PC-3 (cell line): ENCODE measurements at regions not wholly inside any gene's neighbourhood (a gene's known extent, or its start where the extent isn't known, plus 50 kb on each side); places are given as distances from the start of the nearest gene placed in this dataset.
A peak's percentile ranks its signal among the peaks of the same experiment; 100 is the strongest.

Experiments
- ATAC-seq: fragments of 200-7000 bp; cut with Tn5 transposase; 2 replicates; pipeline ENCODE4 v1.9.1; 2020; ENCODE audit warnings: mild to moderate bottlenecking, moderate library complexity
- BruUV-seq: library from RNA; stranded (reverse); fragments of 400-500 nt; replicated peaks from 2 replicates; lab custom pipeline; 2021; lab: Mats Ljungman, UMichigan
- CTCF ChIA-PET: fragments of 300-600 bp; sonication (Branson Sonifier 250); formaldehyde crosslinking; loops from one replicate; lab custom pipeline; 2022; ENCODE audit warnings: antibody characterized with exemption; lab: Charles Lee
- POLR2A ChIA-PET: fragments of 300-600 bp; sonication (Branson Sonifier 250); formaldehyde crosslinking; loops from one replicate; lab custom pipeline; 2022; ENCODE audit warnings: antibody characterized with exemption; ENCODE audit not compliant: unreplicated experiment; lab: Charles Lee
- DNase-seq: peaks from one replicate; pipeline ENCODE4 v3.0.0-alpha.2; 2015
- H2AFZ ChIP-seq: fragments of 300-600 bp; sonication (generic); 2 replicates; pipeline ENCODE4 v1.6.0; 2016; ENCODE audit warnings: antibody characterized with exemption, low read length
- H3F3A ChIP-seq: fragments of 300-600 bp; sonication (generic); one replicate; pipeline ENCODE4 v1.6.0; 2017; ENCODE audit warnings: antibody characterized with exemption, low read length, control low read depth, mild to moderate bottlenecking; ENCODE audit not compliant: unreplicated experiment
- H3K27ac ChIP-seq: fragments of 300-600 bp; sonication (generic); 2 replicates; pipeline ENCODE4 v1.5.1; 2016; ENCODE audit warnings: mild to moderate bottlenecking, low read length
- H3K27me3 ChIP-seq: fragments of 300-600 bp; sonication (generic); 2 replicates; pipeline ENCODE4 v1.6.1; 2016; ENCODE audit warnings: low read length, mixed read lengths
- H3K36me3 ChIP-seq: fragments of 300-600 bp; sonication (generic); 2 replicates; pipeline ENCODE4 v1.6.1; 2016; ENCODE audit warnings: low read depth, mixed run types, low read length, mixed read lengths
- H3K4me1 ChIP-seq: fragments of 300-600 bp; sonication (generic); 2 replicates; pipeline ENCODE4 v1.5.1; 2016; ENCODE audit warnings: low read length; ENCODE audit not compliant: insufficient read depth
- H3K4me2 ChIP-seq: fragments of 300-600 bp; sonication (generic); 2 replicates; pipeline ENCODE4 v1.6.0; 2016; ENCODE audit warnings: low read length
- H3K4me3 ChIP-seq: fragments of 300-600 bp; sonication (generic); 2 replicates; pipeline ENCODE4 v1.5.1; 2016; ENCODE audit warnings: mild to moderate bottlenecking, low read length, mixed read lengths
- H3K79me2 ChIP-seq: fragments of 300-600 bp; sonication (generic); 2 replicates; pipeline ENCODE4 v1.6.1; 2017; ENCODE audit warnings: low read length, mixed read lengths
- H3K9ac ChIP-seq: fragments of 300-600 bp; sonication (generic); 2 replicates; pipeline ENCODE4 v1.6.0; 2016; ENCODE audit warnings: mild to moderate bottlenecking, low read length
- H3K9me2 ChIP-seq: fragments of 300-600 bp; sonication (generic); replicated peaks from 2 replicates; pipeline ENCODE4 v1.6.1; 2016; ENCODE audit warnings: mixed run types, low read length, mixed read lengths
- H3K9me3 ChIP-seq: fragments of 300-600 bp; sonication (generic); 2 replicates; pipeline ENCODE4 v1.6.1; 2016; ENCODE audit warnings: low read length, mixed read lengths
- H4K20me1 ChIP-seq: fragments of 300-600 bp; sonication (generic); 2 replicates; pipeline ENCODE4 v1.6.1; 2016; ENCODE audit warnings: low read length, mixed read lengths
- EZH2 ChIP-seq: fragments of 300-600 bp; sonication (generic); IDR thresholded peaks from one replicate; pipeline ENCODE4 v1.6.1; 2017; ENCODE audit warnings: antibody characterized with exemption, mild to moderate bottlenecking, low read length; ENCODE audit not compliant: unreplicated experiment
- EZH2phosphoT487 ChIP-seq: fragments of 300-600 bp; sonication (generic); IDR thresholded peaks from 2 replicates; pipeline ENCODE4 v1.6.1; 2018; ENCODE audit warnings: mild to moderate bottlenecking, antibody characterized with exemption, low read length, borderline replicate concordance
- intact Hi-C: fragments of 100-400 bp; cut with micrococcal nuclease; formaldehyde crosslinking; loops from 2 replicates; pipeline ENCODE4 v1.9.0; 2023
- TF ChIP-seq, protein P1 (sequence below): fragments of 300-600 bp; sonication (generic); conservative IDR thresholded peaks from 2 replicates; pipeline ENCODE4 v1.5.1; 2017; ENCODE audit warnings: antibody characterized with exemption, low read depth, mild to moderate bottlenecking, low read length

DNA sequence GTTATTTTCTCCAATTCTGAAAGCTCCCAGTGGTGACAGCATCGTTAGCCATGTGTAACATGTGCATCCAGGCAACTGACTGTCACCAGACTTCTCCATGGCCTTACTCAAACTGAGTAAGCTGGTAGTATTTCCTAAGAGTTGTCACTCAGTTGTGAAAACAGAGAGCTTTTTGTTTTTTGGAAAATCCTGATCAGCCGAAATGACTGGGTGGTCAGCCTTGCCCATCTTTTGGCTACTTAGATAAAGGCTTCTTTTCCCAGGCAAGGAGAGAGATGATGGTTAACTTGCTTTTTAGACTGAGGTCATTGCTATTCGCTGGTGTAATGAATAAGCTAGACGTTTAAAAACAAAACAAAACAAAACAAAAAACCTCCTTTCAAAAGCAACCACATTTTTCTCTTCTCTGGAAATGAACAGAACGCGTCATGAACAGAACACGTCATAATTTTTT lies 159.5 kb upstream of the KLF14 start:
- Histone ChIP-seq H3K4me3 (no peak overlapping the region), H4K20me1 (peaks cover 30% of the 10 kb centered on the region), H3F3A (peaks cover 34% of the 10 kb centered on the region), H3K4me1 (peaks cover 86% of the 10 kb centered on the region), H3K9me3 (no peaks in the 10 kb centered on the region), H3K9ac (no peak overlapping the region), H2AFZ (no peak overlapping the region), H3K36me3 (peaks cover 65% of the 10 kb centered on the region), H3K9me2 (no peaks in the 10 kb centered on the region), H3K4me2 (peak overlapping the region; percentile 45), H3K27me3 (no peaks in the 10 kb centered on the region), H3K27ac (peak overlapping the region; percentile 92), H3K79me2 (peaks cover 96% of the 10 kb centered on the region)
- ChIA-PET POLR2A (interaction anchor here (0.6 kb wide), 1 partner anchor 20 kb away, joined by 6 read pairs; no protein-coding TSS in a partner anchor), CTCF (interaction anchor here (0.6 kb wide), 1 partner anchor 20 kb away, joined by 5 read pairs; no protein-coding TSS in a partner anchor)
- DNase-seq (no peak), ATAC-seq (no peak)
- TF ChIP-seq, protein P1, sequence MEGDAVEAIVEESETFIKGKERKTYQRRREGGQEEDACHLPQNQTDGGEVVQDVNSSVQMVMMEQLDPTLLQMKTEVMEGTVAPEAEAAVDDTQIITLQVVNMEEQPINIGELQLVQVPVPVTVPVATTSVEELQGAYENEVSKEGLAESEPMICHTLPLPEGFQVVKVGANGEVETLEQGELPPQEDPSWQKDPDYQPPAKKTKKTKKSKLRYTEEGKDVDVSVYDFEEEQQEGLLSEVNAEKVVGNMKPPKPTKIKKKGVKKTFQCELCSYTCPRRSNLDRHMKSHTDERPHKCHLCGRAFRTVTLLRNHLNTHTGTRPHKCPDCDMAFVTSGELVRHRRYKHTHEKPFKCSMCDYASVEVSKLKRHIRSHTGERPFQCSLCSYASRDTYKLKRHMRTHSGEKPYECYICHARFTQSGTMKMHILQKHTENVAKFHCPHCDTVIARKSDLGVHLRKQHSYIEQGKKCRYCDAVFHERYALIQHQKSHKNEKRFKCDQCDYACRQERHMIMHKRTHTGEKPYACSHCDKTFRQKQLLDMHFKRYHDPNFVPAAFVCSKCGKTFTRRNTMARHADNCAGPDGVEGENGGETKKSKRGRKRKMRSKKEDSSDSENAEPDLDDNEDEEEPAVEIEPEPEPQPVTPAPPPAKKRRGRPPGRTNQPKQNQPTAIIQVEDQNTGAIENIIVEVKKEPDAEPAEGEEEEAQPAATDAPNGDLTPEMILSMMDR, result no peak
- TF ChIP-seq EZH2 (no peak), EZH2phosphoT487 (no peak)
- intact Hi-C loops, result loop anchor here (5.0 kb wide), 1 partner anchor 56 kb away; no protein-coding TSS in a partner anchor
- no TSS peak for BruUV-seq

GRCh38 chr7:130894146-130894908 lies 160.3 kb upstream of the KLF14 start:
- DNase-seq (peak; percentile 80), ATAC-seq (peak; percentile 36)
- H3K36me3 ChIP-seq, result peaks cover 66% of the 10 kb centered on the region
- TF ChIP-seq EZH2, result no peak
- no peaks in the 10 kb centered on the region for H3K9me2 ChIP-seq
- no peak overlapping the region for H2AFZ ChIP-seq
- H3K4me2 ChIP-seq, result peak overlapping the region; percentile 45
- peaks cover 86% of the 10 kb centered on the region for H3K4me1 ChIP-seq
- H3K4me3 ChIP-seq, result no peak overlapping the region; the same call in 1 of the 2 replicates
- H3K27ac ChIP-seq, result peak overlapping the region; percentile 92
- peaks cover 37% of the 10 kb centered on the region for H3F3A ChIP-seq
- H3K9me3 ChIP-seq, result no peaks in the 10 kb centered on the region
- POLR2A ChIA-PET, result interaction anchor here (0.5 to 0.8 kb wide), 4 partner anchors 19 to 216 kb away, joined by 3 read pairs; no protein-coding TSS in a partner anchor
- CTCF ChIA-PET, result interaction anchor here (0.6 kb wide), 1 partner anchor 19 kb away, joined by 5 read pairs; no protein-coding TSS in a partner anchor
- intact Hi-C loops, result loop anchor here (2.0 to 5.0 kb wide), 2 partner anchors 42 to 57 kb away; no protein-coding TSS in a partner anchor
- peaks cover 33% of the 10 kb centered on the region for H4K20me1 ChIP-seq
- H3K9ac ChIP-seq, result no peak overlapping the region
- no peaks in the 10 kb centered on the region for H3K27me3 ChIP-seq
- H3K79me2 ChIP-seq, result peaks cover 96% of the 10 kb centered on the region
- no TSS peak for BruUV-seq

- H3K9me3 ChIP-seq, result no peaks in the 10 kb centered on the region
- H3K27ac ChIP-seq, result peak overlapping the region; percentile 92
- TF ChIP-seq EZH2 (no peak), EZH2phosphoT487 (no peak)
- TF ChIP-seq, protein P1, result no peak
- peaks cover 41% of the 10 kb centered on the region for H4K20me1 ChIP-seq
- CTCF ChIA-PET, result no interaction called here
- no peaks in the 10 kb centered on the region for H3K27me3 ChIP-seq
- peaks cover 96% of the 10 kb centered on the region for H3K79me2 ChIP-seq
- no peak for ATAC-seq
- BruUV-seq, result no TSS peak
- no peak overlapping the region; the same call in 1 of the 2 replicates for H3K4me3 ChIP-seq
- intact Hi-C loops, result loop anchor here (2.0 to 5.0 kb wide), 2 partner anchors 42 to 58 kb away; no protein-coding TSS in a partner anchor
- POLR2A ChIA-PET, result interaction anchor here (0.6 to 0.8 kb wide), 4 partner anchors 8 to 162 kb away, joined by 3 read pairs; no protein-coding TSS in a partner anchor
- H3K36me3 ChIP-seq, result peaks cover 69% of the 10 kb centered on the region
- H3K9me2 ChIP-seq, result no peaks in the 10 kb centered on the region
- H3K4me2 ChIP-seq, result peak overlapping the region; percentile 45
- H2AFZ ChIP-seq, result no peak overlapping the region
- no peak overlapping the region for H3K9ac ChIP-seq
- H3F3A ChIP-seq, result peaks cover 44% of the 10 kb centered on the region
- H3K4me1 ChIP-seq, result peaks cover 92% of the 10 kb centered on the region
- no peak for DNase-seq
Measured at GRCh38 chr7:130894909-130895750, 161.1 kb upstream of the KLF14 start.
